Caki2 (cell line): ENCODE measurements at regions not wholly inside any gene's neighbourhood (a gene's known extent, or its start where the extent isn't known, plus 50 kb on each side); places are given as distances from the start of the nearest gene placed in this dataset.

ENCODE experiments used
- DNase-seq: peaks from one replicate; pipeline ENCODE4 v3.0.0-alpha.2; 2015; ENCODE audit warnings: low read depth
- in situ Hi-C: cut with HindIII; loops from 2 replicates; pipeline ENCODE4 v1.10.0; 2016; ENCODE audit warnings: low sequenced_read_pairs, low pct_unique_long_range_greater_than_20kb, mixed read lengths

- in situ Hi-C loops, result no loop called here
- DNase-seq, result no peak
Measured at GRCh38 chr11:134583397-134583990, 171.5 kb upstream of the B3GAT1 start.

GRCh38 chr11:134582770-134583095 is 170.7 kb upstream of the B3GAT1 start:
- no peak for DNase-seq
- in situ Hi-C loops, result no loop called here

GRCh38 chr11:134581966-134582769 is 170.1 kb upstream of the B3GAT1 start:
- in situ Hi-C loops, result no loop called here
- DNase-seq, result no peak

- in situ Hi-C loops, result no loop called here
- no peak for DNase-seq
Measured at GRCh38 chr11:134581121-134581626, 169.1 kb upstream of the B3GAT1 start.

GRCh38 chr11:134580610-134580975 is 168.6 kb upstream of the B3GAT1 start:
- in situ Hi-C loops, result no loop called here
- DNase-seq, result no peak

- DNase-seq, result no peak
- in situ Hi-C loops, result no loop called here
Measured at GRCh38 chr11:134579724-134580609, 167.9 kb upstream of the B3GAT1 start.

- no peak for DNase-seq
- in situ Hi-C loops, result no loop called here
Measured at GRCh38 chr11:134578807-134579723, 167.0 kb upstream of the B3GAT1 start.

GRCh38 chr11:134577751-134578395 is 165.8 kb upstream of the B3GAT1 start:
- in situ Hi-C loops, result no loop called here
- no peak for DNase-seq

GRCh38 chr11:134576721-134577171 is 164.7 kb upstream of the B3GAT1 start:
- in situ Hi-C loops, result no loop called here

GRCh38 chr11:134576286-134576685 is 164.2 kb upstream of the B3GAT1 start:
- no peak for DNase-seq
- in situ Hi-C loops, result no loop called here

More at GRCh38 chr11:134576721-134577171, 164.7 kb upstream of the B3GAT1 start:
- DNase-seq, result no peak

GRCh38 chr11:134575504-134576230 is 163.6 kb upstream of the B3GAT1 start:
- in situ Hi-C loops, result no loop called here
- DNase-seq, result no peak

GRCh38 chr11:134574947-134575346 is 162.9 kb upstream of the B3GAT1 start:
- in situ Hi-C loops, result no loop called here
- DNase-seq, result no peak

- no peak for DNase-seq
- in situ Hi-C loops, result no loop called here
Measured at GRCh38 chr11:134574425-134574824, 162.4 kb upstream of the B3GAT1 start.

GRCh38 chr11:134573857-134574256 is 161.8 kb upstream of the B3GAT1 start:
- DNase-seq, result no peak
- in situ Hi-C loops, result no loop called here

GRCh38 chr11:134572741-134573675 is 161.0 kb upstream of the B3GAT1 start:
- no peak for DNase-seq

GRCh38 chr11:134571301-134571700 is 159.3 kb upstream of the B3GAT1 start:
- in situ Hi-C loops, result no loop called here

More at GRCh38 chr11:134572741-134573675, 161.0 kb upstream of the B3GAT1 start:
- in situ Hi-C loops, result no loop called here

More at GRCh38 chr11:134571301-134571700, 159.3 kb upstream of the B3GAT1 start:
- no peak for DNase-seq
